IMR-90 (cell line): ENCODE measurements at regions not wholly inside any gene's neighbourhood (a gene's known extent, or its start where the extent isn't known, plus 50 kb on each side); places are given as distances from the start of the nearest gene placed in this dataset.

ENCODE experiments used
- ATAC-seq: fragments of 200-7000 bp; cut with Tn5 transposase; 2 replicates; pipeline ENCODE4 v1.9.1; 2020; ENCODE audit warnings: low read depth, mild to moderate bottlenecking, moderate library complexity
- BruUV-seq: library from RNA; stranded (reverse); fragments of 400-500 nt; replicated peaks from 2 replicates; lab custom pipeline; 2021; lab: Mats Ljungman, UMichigan
- CTCF ChIA-PET: fragments of 300-600 bp; formaldehyde crosslinking; extraction: SDS; loops from one replicate; lab custom pipeline; 2021; ENCODE audit warnings: antibody characterized with exemption; lab: Yijun Ruan, JAX
- POLR2A ChIA-PET: fragments of 300-600 bp; sonication (Branson Sonifier 250); formaldehyde crosslinking; loops from one replicate; lab custom pipeline; 2022; ENCODE audit warnings: antibody characterized with exemption; ENCODE audit not compliant: unreplicated experiment; lab: Charles Lee
- DNase-seq: peaks from one replicate; pipeline ENCODE4 v3.0.0; 2013
- H2AFZ ChIP-seq: replicated peaks from 2 replicates; pipeline ENCODE3; 2013; ENCODE audit warnings: low read length, mild to moderate bottlenecking; ENCODE audit not compliant: poor library complexity
- H2AK5ac ChIP-seq: 2 replicates; pipeline ENCODE4 v1.6.1; 2013; ENCODE audit warnings: low read depth, low read length, inconsistent platforms
- H2AK9ac ChIP-seq: replicated peaks from 2 replicates; pipeline ENCODE3; 2013; ENCODE audit warnings: mild to moderate bottlenecking, low read depth, low read length, moderate library complexity; ENCODE audit not compliant: poor library complexity
- H2BK120ac ChIP-seq: 2 replicates; pipeline ENCODE4 v1.6.1; 2013; ENCODE audit warnings: low read depth, low read length, inconsistent platforms
- H2BK15ac ChIP-seq: 3 replicates; pipeline ENCODE4 v1.6.1; 2013; ENCODE audit warnings: low read depth, low read length, inconsistent platforms
- H2BK20ac ChIP-seq: 2 replicates; pipeline ENCODE4 v1.6.1; 2013; ENCODE audit warnings: low read depth, mild to moderate bottlenecking, inconsistent platforms, low read length, moderate library complexity
- H2BK5ac ChIP-seq: 2 replicates; pipeline ENCODE4 v1.6.1; 2013; ENCODE audit warnings: mild to moderate bottlenecking, low read depth, low read length, inconsistent platforms; ENCODE audit not compliant: poor library complexity, severe bottlenecking
- H3K14ac ChIP-seq: replicated peaks from 2 replicates; pipeline ENCODE4 v1.6.1; 2013; ENCODE audit warnings: low read depth, low read length, inconsistent platforms
- H3K18ac ChIP-seq: 2 replicates; pipeline ENCODE4 v1.6.1; 2013; ENCODE audit warnings: low read depth, low read length, control low read depth
- H3K23ac ChIP-seq: 2 replicates; pipeline ENCODE4 v1.6.1; 2013; ENCODE audit warnings: low read depth, low read length, inconsistent platforms
- H3K27ac ChIP-seq: 2 replicates; pipeline ENCODE4 v1.5.1; 2013; ENCODE audit warnings: mild to moderate bottlenecking, control low read depth, low read length; ENCODE audit not compliant: insufficient read depth
- H3K27me3 ChIP-seq: 2 replicates; pipeline ENCODE4 v1.6.1; 2013; ENCODE audit warnings: low read length; ENCODE audit not compliant: control insufficient read depth, insufficient read depth
- H3K36me3 ChIP-seq: 2 replicates; pipeline ENCODE4 v1.6.1; 2013; ENCODE audit warnings: low read length, mixed read lengths; ENCODE audit not compliant: control insufficient read depth, insufficient read depth
- H3K4ac ChIP-seq: 2 replicates; pipeline ENCODE4 v1.6.1; 2013; ENCODE audit warnings: low read depth, low read length, inconsistent platforms
- H3K4me1 ChIP-seq: 2 replicates; pipeline ENCODE4 v1.6.1; 2013; ENCODE audit warnings: low read length, mixed read lengths; ENCODE audit not compliant: control insufficient read depth, insufficient read depth
- H3K4me2 ChIP-seq: 2 replicates; pipeline ENCODE4 v1.6.1; 2013; ENCODE audit warnings: low read depth, mild to moderate bottlenecking, control low read depth, low read length, moderate library complexity
- H3K4me3 ChIP-seq: 2 replicates; pipeline ENCODE4 v1.5.1; 2013; ENCODE audit warnings: low read depth, mild to moderate bottlenecking, control low read depth, low read length, moderate library complexity; ENCODE audit not compliant: insufficient read depth
- H3K56ac ChIP-seq: 2 replicates; pipeline ENCODE4 v1.6.1; 2013; ENCODE audit warnings: low read length, inconsistent platforms; ENCODE audit not compliant: insufficient read depth; ENCODE audit errors: extremely low read depth
- H3K79me1 ChIP-seq, 2 experiments: 2 replicates each; pipeline ENCODE4 v1.6.1; 2013; ENCODE audit warnings: low read length in 2 of 2, inconsistent platforms in 1 of 2, low read depth in 1 of 2
- H3K9ac ChIP-seq: 2 replicates; pipeline ENCODE4 v1.6.1; 2013; ENCODE audit warnings: low read depth, low read length, control low read depth
- H3K9me1 ChIP-seq: 2 replicates; pipeline ENCODE4 v1.6.1; 2013; ENCODE audit warnings: low read length, inconsistent platforms; ENCODE audit not compliant: insufficient read depth
- H3K9me3 ChIP-seq: 2 replicates; pipeline ENCODE4 v1.6.1; 2013; ENCODE audit warnings: low read length; ENCODE audit not compliant: control insufficient read depth, insufficient read depth
- H4K20me1 ChIP-seq: 2 replicates; pipeline ENCODE4 v1.6.1; 2013; ENCODE audit warnings: low read length, inconsistent platforms; ENCODE audit not compliant: insufficient read depth
- H4K5ac ChIP-seq: 2 replicates; pipeline ENCODE4 v1.6.1; 2013; ENCODE audit warnings: mild to moderate bottlenecking, low read depth, low read length, control low read depth
- H4K8ac ChIP-seq, 2 experiments: 2 replicates each; pipeline ENCODE4 v1.6.1; 2013; ENCODE audit warnings: low read depth in 2 of 2, low read length in 2 of 2, control low read depth in 1 of 2, inconsistent platforms in 1 of 2
- H4K91ac ChIP-seq: 2 replicates; pipeline ENCODE4 v1.6.1; 2013; ENCODE audit warnings: low read depth, low read length, inconsistent platforms; ENCODE audit not compliant: insufficient read depth
- CEBPB ChIP-seq: IDR thresholded peaks from 2 replicates; pipeline ENCODE4 v1.6.1; 2012; ENCODE audit warnings: low read depth, low read length, improper control_type of control experiment
- MAFK ChIP-seq: IDR thresholded peaks from 2 replicates; pipeline ENCODE4 v1.6.1; 2012; ENCODE audit warnings: low read depth, low read length, improper control_type of control experiment
- NFE2L2 ChIP-seq: fragments of 150-350 bp; IDR thresholded peaks from 2 replicates; pipeline ENCODE4 v1.6.1; 2016; ENCODE audit warnings: low read depth, mild to moderate bottlenecking, low read length
- POLR2A ChIP-seq: IDR thresholded peaks from 2 replicates; pipeline ENCODE4 v1.6.1; 2012; ENCODE audit warnings: mild to moderate bottlenecking, low read depth, low read length
- RCOR1 ChIP-seq: IDR thresholded peaks from 2 replicates; pipeline ENCODE4 v1.6.1; 2012; ENCODE audit warnings: mild to moderate bottlenecking, low read length, improper control_type of control experiment; ENCODE audit not compliant: insufficient replicate concordance
- SMC3 ChIP-seq: fragments of 150-350 bp; IDR thresholded peaks from 2 replicates; pipeline ENCODE4 v1.6.1; 2016; ENCODE audit warnings: low read depth, mild to moderate bottlenecking, antibody characterized with exemption, low read length, moderate library complexity
- WGBS, 2 experiments: methylation state at CpG; one replicate each; pipeline versions ENCODE4 v1.1.5 to v1.1.7; 2013; ENCODE audit warnings: missing lambda C conversion rate in 2 of 2; ENCODE audit not compliant: insufficient read length in 1 of 2; ENCODE audit errors: extremely low coverage in 2 of 2; 5-methylcytosine and 5-hydroxymethylcytosine counted together
- dilution Hi-C: fragments of 300-500 bp; cut with HindIII; formaldehyde crosslinking; loops from one replicate; pipeline ENCODE4 v1.14.3; 2018; ENCODE audit warnings: low sequenced_read_pairs; ENCODE audit not compliant: unreplicated experiment
- in situ Hi-C: fragments of 300-500 bp; cut with MboI; formaldehyde crosslinking; loops from 3 replicates; pipeline ENCODE4 v1.14.3; 2019; ENCODE audit warnings: low sequenced_read_pairs, inconsistent platforms, mixed read lengths
- intact Hi-C: fragments of 100-400 bp; cut with micrococcal nuclease; formaldehyde crosslinking; loops from 2 replicates; pipeline ENCODE4 v1.10.0; 2022
- TF ChIP-seq, protein P1 (sequence below): fragments of 150-350 bp; IDR thresholded peaks from 2 replicates; pipeline ENCODE4 v1.6.1; 2016; ENCODE audit warnings: low read depth, mild to moderate bottlenecking, low read length, moderate library complexity, borderline replicate concordance
- TF ChIP-seq, protein P2 (sequence below): conservative IDR thresholded peaks from 2 replicates; pipeline ENCODE4 v1.5.1; 2012; ENCODE audit warnings: mild to moderate bottlenecking, low read depth, low read length, improper control_type of control experiment

DNA sequence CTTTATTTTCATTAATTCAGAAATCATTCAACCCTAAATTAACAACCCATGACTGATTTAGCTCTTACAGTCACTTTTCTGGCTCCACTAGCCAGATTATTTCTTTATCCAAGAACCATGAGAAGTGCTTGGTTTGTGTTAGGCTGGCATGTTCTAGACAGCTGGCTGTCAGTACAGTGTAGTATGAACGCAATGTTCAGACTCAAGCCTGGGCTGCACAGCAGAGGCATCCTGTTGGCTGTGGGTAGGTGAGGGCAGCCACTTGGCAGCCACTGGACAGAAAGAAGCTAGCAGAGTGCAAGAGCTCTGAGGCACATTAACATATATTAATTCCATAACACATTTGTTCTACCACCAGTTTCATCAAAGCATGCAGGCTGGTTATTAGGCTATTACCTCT, 522.9 kb upstream of the FSHR start:
- no peak overlapping the region for H2BK15ac ChIP-seq
- no peak overlapping the region for H3K4me2 ChIP-seq
- no peak overlapping the region for H3K56ac ChIP-seq
- H4K8ac ChIP-seq = no peak overlapping the region
- H3K23ac ChIP-seq = no peak overlapping the region
- no peaks in the 10 kb centered on the region for H3K9me1 ChIP-seq
- no peak overlapping the region for H4K5ac ChIP-seq
- in situ Hi-C loops = no loop called here
- TF ChIP-seq NFE2L2 (no peak), SMC3 (no peak), POLR2A (no peak), CEBPB (no peak), MAFK (no peak), RCOR1 (no peak)
- TF ChIP-seq, protein P1, sequence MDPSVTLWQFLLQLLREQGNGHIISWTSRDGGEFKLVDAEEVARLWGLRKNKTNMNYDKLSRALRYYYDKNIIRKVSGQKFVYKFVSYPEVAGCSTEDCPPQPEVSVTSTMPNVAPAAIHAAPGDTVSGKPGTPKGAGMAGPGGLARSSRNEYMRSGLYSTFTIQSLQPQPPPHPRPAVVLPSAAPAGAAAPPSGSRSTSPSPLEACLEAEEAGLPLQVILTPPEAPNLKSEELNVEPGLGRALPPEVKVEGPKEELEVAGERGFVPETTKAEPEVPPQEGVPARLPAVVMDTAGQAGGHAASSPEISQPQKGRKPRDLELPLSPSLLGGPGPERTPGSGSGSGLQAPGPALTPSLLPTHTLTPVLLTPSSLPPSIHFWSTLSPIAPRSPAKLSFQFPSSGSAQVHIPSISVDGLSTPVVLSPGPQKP = no peak
- TF ChIP-seq, protein P2, sequence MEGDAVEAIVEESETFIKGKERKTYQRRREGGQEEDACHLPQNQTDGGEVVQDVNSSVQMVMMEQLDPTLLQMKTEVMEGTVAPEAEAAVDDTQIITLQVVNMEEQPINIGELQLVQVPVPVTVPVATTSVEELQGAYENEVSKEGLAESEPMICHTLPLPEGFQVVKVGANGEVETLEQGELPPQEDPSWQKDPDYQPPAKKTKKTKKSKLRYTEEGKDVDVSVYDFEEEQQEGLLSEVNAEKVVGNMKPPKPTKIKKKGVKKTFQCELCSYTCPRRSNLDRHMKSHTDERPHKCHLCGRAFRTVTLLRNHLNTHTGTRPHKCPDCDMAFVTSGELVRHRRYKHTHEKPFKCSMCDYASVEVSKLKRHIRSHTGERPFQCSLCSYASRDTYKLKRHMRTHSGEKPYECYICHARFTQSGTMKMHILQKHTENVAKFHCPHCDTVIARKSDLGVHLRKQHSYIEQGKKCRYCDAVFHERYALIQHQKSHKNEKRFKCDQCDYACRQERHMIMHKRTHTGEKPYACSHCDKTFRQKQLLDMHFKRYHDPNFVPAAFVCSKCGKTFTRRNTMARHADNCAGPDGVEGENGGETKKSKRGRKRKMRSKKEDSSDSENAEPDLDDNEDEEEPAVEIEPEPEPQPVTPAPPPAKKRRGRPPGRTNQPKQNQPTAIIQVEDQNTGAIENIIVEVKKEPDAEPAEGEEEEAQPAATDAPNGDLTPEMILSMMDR = no peak
- no CpG with 5 or more reads among the region's 1 CpG for WGBS, 2 experiments
- no peak overlapping the region for H3K27ac ChIP-seq
- H2AK9ac ChIP-seq = no peak overlapping the region
- H3K9me3 ChIP-seq = peaks cover 4% of the 10 kb centered on the region; the same call in 1 of the 2 replicates
- H3K36me3 ChIP-seq = no peaks in the 10 kb centered on the region
- CTCF ChIA-PET = no interaction called here
- H4K91ac ChIP-seq = no peak overlapping the region
- H3K27me3 ChIP-seq = no peaks in the 10 kb centered on the region
- no peak for ATAC-seq
- BruUV-seq = no TSS peak
- no peak overlapping the region for H3K18ac ChIP-seq
- H2BK20ac ChIP-seq = no peak overlapping the region
- POLR2A ChIA-PET = no interaction called here
- dilution Hi-C loops = no loop called here
- H3K4ac ChIP-seq = no peak overlapping the region
- no peak overlapping the region for H2AFZ ChIP-seq
- H3K14ac ChIP-seq = no peak overlapping the region
- H2BK120ac ChIP-seq = no peak overlapping the region
- no peak overlapping the region for H2BK5ac ChIP-seq
- no peak overlapping the region for H3K4me3 ChIP-seq
- no peak overlapping the region for H3K9ac ChIP-seq
- H4K20me1 ChIP-seq = no peaks in the 10 kb centered on the region
- no peaks in the 10 kb centered on the region for H3K4me1 ChIP-seq
- no peak for DNase-seq
- intact Hi-C loops = no loop called here
- H3K79me1 ChIP-seq = no peaks in the 10 kb centered on the region
- no peak overlapping the region for H2AK5ac ChIP-seq
